Upper lobe of left lung (tissue), 4 donors: ENCODE measurements at regions not wholly inside any gene's neighbourhood (a gene's known extent, or its start where the extent isn't known, plus 50 kb on each side); places are given as distances from the start of the nearest gene placed in this dataset.

Source experiments
- EP300 ChIP-seq, 4 donors: sonication (generic); formaldehyde crosslinking; IDR thresholded peaks; one replicate each; pipeline ENCODE4 v1.5.1; 2017; ENCODE audit warnings: antibody characterized with exemption in 4 of 4, control low read depth in 2 of 4
- POLR2A ChIP-seq, 4 donors: fragments of 450-650 bp; IDR thresholded peaks; one replicate each; pipeline ENCODE4 v1.5.1; 2016 to 2017; ENCODE audit warnings: antibody characterized with exemption in 4 of 4, mild to moderate bottlenecking in 2 of 4
- POLR2AphosphoS5 ChIP-seq, 2 donors: sonication (generic); formaldehyde crosslinking; IDR thresholded peaks; one replicate each; pipeline ENCODE4 v1.5.1; 2017; ENCODE audit warnings: antibody characterized with exemption in 2 of 2
- TF ChIP-seq, protein P1 (sequence below), 6 experiments: fragments of 450-650 bp in 4 of 6; fragments of 200-600 bp in 2 of 6; sonication (generic) in 2 of 6; IDR thresholded peaks; one replicate each; pipeline ENCODE4 v1.5.1; 2016 to 2019; ENCODE audit warnings: antibody characterized with exemption in 6 of 6

DNA sequence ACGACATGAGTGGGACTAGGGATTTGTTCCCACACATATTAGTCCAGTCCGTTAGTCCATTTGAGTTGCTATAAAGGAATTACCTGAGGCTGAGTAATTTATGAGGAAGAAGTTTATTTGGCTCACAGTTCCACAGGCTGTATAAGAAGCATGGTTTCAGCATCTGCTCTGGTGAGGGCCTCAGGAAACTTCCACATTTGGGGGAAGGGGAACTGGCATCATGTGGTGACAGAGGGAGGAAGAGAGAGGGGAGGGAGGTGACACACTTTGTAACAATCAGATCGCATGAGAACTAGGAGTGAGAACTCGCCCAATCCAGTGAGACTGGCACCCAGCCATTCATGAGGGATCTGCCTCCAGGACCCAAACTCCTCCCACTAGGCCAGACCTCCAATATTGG, 769.9 kb upstream of the ROBO1 start:
- no peak for TF ChIP-seq POLR2AphosphoS5 (IDR thresholded peaks at IDR 0.05)
- TF ChIP-seq, protein P1, sequence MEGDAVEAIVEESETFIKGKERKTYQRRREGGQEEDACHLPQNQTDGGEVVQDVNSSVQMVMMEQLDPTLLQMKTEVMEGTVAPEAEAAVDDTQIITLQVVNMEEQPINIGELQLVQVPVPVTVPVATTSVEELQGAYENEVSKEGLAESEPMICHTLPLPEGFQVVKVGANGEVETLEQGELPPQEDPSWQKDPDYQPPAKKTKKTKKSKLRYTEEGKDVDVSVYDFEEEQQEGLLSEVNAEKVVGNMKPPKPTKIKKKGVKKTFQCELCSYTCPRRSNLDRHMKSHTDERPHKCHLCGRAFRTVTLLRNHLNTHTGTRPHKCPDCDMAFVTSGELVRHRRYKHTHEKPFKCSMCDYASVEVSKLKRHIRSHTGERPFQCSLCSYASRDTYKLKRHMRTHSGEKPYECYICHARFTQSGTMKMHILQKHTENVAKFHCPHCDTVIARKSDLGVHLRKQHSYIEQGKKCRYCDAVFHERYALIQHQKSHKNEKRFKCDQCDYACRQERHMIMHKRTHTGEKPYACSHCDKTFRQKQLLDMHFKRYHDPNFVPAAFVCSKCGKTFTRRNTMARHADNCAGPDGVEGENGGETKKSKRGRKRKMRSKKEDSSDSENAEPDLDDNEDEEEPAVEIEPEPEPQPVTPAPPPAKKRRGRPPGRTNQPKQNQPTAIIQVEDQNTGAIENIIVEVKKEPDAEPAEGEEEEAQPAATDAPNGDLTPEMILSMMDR (IDR thresholded peaks at IDR 0.05) = no peak
- TF ChIP-seq POLR2A (IDR thresholded peaks at IDR 0.05) = no peak
- TF ChIP-seq EP300 (IDR thresholded peaks at IDR 0.05) = no peak
